ENCODE measurements at regions not wholly inside any gene's neighbourhood (a gene's known extent, or its start where the extent isn't known, plus 50 kb on each side); places are given as distances from the start of the nearest gene placed in this dataset.

GRCh38 chr19:20349206-20349605 lies 182.2 kb downstream of the ZNF486 start:
- intact Hi-C loops (cut with DNase I; ENCODE audit: low total_unique reads), result no loop called here
- Histone ChIP-seq H3K36me3 (no peaks in the 10 kb centered on the region), H3K4me3 (no peak overlapping the region), H3K4me1 (no peaks in the 10 kb centered on the region), H3K27ac (no peak overlapping the region), H3K27me3 (no peaks in the 10 kb centered on the region), H3K9me3 (no peaks in the 10 kb centered on the region)
- no peak for TF ChIP-seq CTCF (IDR thresholded peaks at IDR 0.05)
- no peak for DNase-seq

DNA sequence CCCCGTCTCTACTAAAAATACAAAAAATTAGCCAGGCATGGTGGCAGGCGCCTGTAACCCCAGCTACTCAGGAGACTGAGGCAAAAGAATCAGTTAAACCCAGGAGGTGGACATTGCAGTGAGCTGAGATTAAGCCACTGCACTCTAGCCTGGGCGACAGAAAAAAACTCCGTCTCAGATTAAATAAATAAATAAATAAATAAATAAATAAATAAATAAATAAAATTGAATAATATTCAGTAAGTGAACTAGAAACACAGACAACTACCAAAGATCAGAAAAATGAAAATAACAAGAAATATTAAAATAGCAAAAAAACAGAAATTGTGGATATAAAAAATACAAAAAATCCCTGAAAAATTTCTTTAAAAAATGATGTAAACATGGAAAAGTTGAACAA lies 172.4 kb downstream of the ZNF486 start:
- no peaks in the 10 kb centered on the region for H3K4me1 ChIP-seq
- DNase-seq, result no peak
- no peaks in the 10 kb centered on the region for H3K27me3 ChIP-seq
- H3K4me3 ChIP-seq, result no peak overlapping the region
- intact Hi-C loops (cut with DNase I; ENCODE audit: low total_unique reads), result no loop called here
- no peaks in the 10 kb centered on the region for H3K36me3 ChIP-seq
- H3K27ac ChIP-seq, result no peak overlapping the region
- TF ChIP-seq CTCF (IDR thresholded peaks at IDR 0.05), result no peak
- H3K9me3 ChIP-seq, result no peaks in the 10 kb centered on the region

DNA sequence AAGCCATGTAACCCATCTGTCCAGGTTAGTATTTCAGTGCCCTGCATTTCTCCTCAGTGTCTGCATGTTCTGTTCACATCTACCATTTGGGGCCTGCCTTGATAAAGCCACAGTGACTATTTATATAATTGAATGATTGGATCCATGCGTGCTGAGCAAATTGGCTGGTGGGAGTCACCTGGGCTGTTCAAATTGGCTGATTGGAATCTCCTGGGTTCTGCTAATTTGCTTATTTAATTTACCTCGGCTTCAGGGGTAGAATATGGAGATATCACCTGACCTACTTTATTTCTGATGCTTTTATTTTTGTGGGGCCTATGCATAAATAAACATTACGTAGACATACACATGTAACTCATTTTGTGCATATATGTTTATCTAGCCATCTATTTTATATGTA lies 167.7 kb downstream of the ZNF486 start:
- DNase-seq, result no peak
- intact Hi-C loops (cut with DNase I; ENCODE audit: low total_unique reads), result no loop called here
- no peak overlapping the region for H3K27ac ChIP-seq
- H3K4me1 ChIP-seq, result no peaks in the 10 kb centered on the region
- H3K36me3 ChIP-seq, result no peaks in the 10 kb centered on the region
- H3K4me3 ChIP-seq, result no peak overlapping the region
- no peaks in the 10 kb centered on the region for H3K9me3 ChIP-seq
- no peaks in the 10 kb centered on the region for H3K27me3 ChIP-seq
- no peak for TF ChIP-seq CTCF (IDR thresholded peaks at IDR 0.05)

DNA sequence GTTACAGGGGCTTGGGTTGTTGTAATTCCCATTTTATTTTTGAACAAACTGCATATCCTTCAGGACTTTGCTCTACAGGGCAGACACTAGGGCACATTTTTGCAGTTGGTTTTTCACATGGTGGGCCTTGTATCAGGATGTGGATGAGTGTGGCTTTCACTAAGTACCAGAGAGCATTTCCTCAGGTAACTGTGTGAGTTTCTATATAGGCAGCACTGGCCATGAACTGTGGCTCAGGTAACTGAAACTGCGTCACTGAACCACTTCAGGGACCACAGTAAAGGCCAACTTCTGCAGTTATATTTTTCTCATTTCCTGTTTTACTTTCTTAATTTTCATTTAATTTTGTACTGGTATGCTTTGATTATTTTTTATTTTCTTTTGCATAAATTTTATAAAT lies 166.5 kb downstream of the ZNF486 start:
- H3K36me3 ChIP-seq, result no peaks in the 10 kb centered on the region
- no peak overlapping the region for H3K4me3 ChIP-seq
- no peaks in the 10 kb centered on the region for H3K9me3 ChIP-seq
- H3K27ac ChIP-seq, result no peak overlapping the region
- intact Hi-C loops (cut with DNase I; ENCODE audit: low total_unique reads), result no loop called here
- H3K4me1 ChIP-seq, result no peaks in the 10 kb centered on the region
- no peaks in the 10 kb centered on the region for H3K27me3 ChIP-seq
- no peak for TF ChIP-seq CTCF (IDR thresholded peaks at IDR 0.05)
- no peak for DNase-seq

DNA sequence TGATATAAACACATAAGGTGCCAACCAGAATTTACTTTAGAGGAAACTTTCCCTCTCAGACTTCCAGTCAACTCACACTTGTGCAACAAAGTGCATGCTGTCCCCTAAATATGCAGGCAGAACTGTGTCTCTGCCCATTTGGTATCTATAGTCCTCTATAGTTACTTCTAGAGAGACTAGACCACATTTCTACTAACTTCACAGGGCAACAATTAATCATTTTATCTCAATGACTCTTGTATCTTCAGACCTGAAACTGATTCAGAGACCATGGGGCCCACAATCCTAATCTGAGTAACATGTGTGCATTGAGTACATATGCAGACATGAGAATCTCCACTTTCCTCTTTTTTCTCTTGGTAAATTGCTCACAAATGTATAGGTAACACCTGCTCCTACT lies 158.1 kb downstream of the ZNF486 start:
- intact Hi-C loops (cut with DNase I; ENCODE audit: low total_unique reads), result no loop called here
- TF ChIP-seq CTCF (IDR thresholded peaks at IDR 0.05), result no peak
- no peaks in the 10 kb centered on the region for H3K36me3 ChIP-seq

DNA sequence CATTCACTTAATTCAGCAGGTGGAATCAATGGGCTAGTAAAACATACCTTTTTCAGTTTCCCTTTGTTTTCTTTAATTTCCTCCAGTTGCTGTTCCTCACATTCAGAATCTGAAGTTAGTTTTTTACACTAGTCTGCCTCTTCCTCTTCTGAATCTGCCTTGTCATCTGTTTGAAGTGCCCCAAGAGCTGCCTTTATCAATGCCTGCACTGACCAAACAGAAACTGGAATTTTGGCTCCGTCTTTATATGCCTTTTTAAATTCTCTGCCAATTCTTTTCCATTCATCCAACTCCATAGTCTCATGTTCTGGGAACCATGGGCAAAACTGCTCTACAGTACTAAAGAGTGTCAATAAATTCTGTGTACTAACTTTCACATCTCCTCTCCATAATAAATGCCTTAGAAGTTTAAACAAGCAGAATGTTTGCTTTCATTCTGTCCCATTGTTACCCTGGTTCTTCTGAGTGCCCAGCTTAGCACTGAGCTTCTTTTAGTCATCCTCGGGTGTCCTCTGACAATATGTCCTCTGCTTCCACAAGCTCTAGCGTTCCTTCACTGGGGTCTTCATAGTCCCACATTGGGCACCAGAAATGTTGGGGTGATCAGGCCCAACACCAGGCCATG lies 154.2 kb downstream of the ZNF486 start:
- Histone ChIP-seq H3K4me1 (no peaks in the 10 kb centered on the region), H3K36me3 (no peaks in the 10 kb centered on the region), H3K27me3 (no peaks in the 10 kb centered on the region), H3K4me3 (no peak overlapping the region), H3K9me3 (no peaks in the 10 kb centered on the region), H3K27ac (no peak overlapping the region)
- no peak for DNase-seq
- intact Hi-C loops (cut with DNase I; ENCODE audit: low total_unique reads), result no loop called here
- TF ChIP-seq CTCF (IDR thresholded peaks at IDR 0.05), result no peak

More for the DNA sequence above, 158.1 kb downstream of the ZNF486 start:
- no peaks in the 10 kb centered on the region for H3K4me1 ChIP-seq
- H3K4me3 ChIP-seq, result no peak overlapping the region
- no peaks in the 10 kb centered on the region for H3K9me3 ChIP-seq
- no peak overlapping the region for H3K27ac ChIP-seq
- H3K27me3 ChIP-seq, result no peaks in the 10 kb centered on the region
- DNase-seq, result no peak
